SU-DHL-6 (cell line): ENCODE measurements at regions not wholly inside any gene's neighbourhood (a gene's known extent, or its start where the extent isn't known, plus 50 kb on each side); places are given as distances from the start of the nearest gene placed in this dataset.

ENCODE experiments used
- CTCF ChIP-seq: fragments of 200-600 bp; sonication (generic); IDR thresholded peaks from one replicate; pipeline ENCODE4 v1.5.1; 2017; ENCODE audit warnings: antibody characterized with exemption, mild to moderate bottlenecking, low read length, moderate library complexity; ENCODE audit not compliant: insufficient read depth, poor library complexity, severe bottlenecking
- EZH2phosphoT487 ChIP-seq: fragments of 200-600 bp; sonication (generic), shearing (Covaris generic); conservative IDR thresholded peaks from 2 replicates; pipeline ENCODE4 v1.6.1; 2018; ENCODE audit warnings: mild to moderate bottlenecking, antibody characterized with exemption, low read length, moderate library complexity, mixed read lengths

- no peak for TF ChIP-seq CTCF
- TF ChIP-seq EZH2phosphoT487: no peak
Observed at GRCh38 chr7:25408012-25408687, 179.9 kb upstream of the NPVF start.
